ENCODE measurements at regions not wholly inside any gene's neighbourhood (a gene's known extent, or its start where the extent isn't known, plus 50 kb on each side); places are given as distances from the start of the nearest gene placed in this dataset.

DNA sequence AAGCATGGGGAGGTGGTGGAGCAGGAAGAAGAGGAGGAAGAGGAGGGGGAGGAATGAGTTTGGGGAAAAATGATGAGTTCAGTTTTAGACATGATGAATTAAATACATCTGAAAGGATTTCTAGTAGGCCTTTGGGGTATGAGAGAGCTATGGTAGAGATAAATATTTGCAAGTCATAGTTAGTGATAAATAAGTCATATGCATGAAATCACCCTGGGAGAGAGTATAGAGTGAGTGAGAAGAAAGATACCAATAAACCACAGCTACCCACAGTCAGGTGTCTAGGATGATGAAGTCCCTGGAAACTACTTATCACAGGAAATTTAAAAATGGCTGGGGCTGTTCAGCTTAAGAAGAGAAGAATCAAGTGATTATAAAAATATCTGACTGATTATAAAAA lies 240.5 kb downstream of the RDH14 start:
- TF ChIP-seq SUZ12 (IDR thresholded peaks at IDR 0.05) (no peak), ARNT (IDR thresholded peaks at IDR 0.05) (no peak), ZNF384 (IDR thresholded peaks at IDR 0.05) (no peak), LEF1 (IDR thresholded peaks at IDR 0.05; ENCODE audit: borderline replicate concordance) (no peak), FOXK2 (IDR thresholded peaks at IDR 0.05) (no peak), FOXA1 (IDR thresholded peaks at IDR 0.05) (no peak), TARDBP (IDR thresholded peaks at IDR 0.05) (no peak), SP1 (IDR thresholded peaks at IDR 0.05) (no peak), HDGF (IDR thresholded peaks at IDR 0.05; ENCODE audit: borderline replicate concordance) (no peak), CTBP1 (IDR thresholded peaks at IDR 0.05; ENCODE audit: borderline replicate concordance) (no peak), BHLHE40 (IDR thresholded peaks at IDR 0.05; ENCODE audit: borderline replicate concordance) (no peak), FOXM1 (IDR thresholded peaks at IDR 0.05; ENCODE audit: borderline replicate concordance) (no peak), ELF4 (IDR thresholded peaks at IDR 0.05) (no peak)
- TF ChIP-seq, protein P1, sequence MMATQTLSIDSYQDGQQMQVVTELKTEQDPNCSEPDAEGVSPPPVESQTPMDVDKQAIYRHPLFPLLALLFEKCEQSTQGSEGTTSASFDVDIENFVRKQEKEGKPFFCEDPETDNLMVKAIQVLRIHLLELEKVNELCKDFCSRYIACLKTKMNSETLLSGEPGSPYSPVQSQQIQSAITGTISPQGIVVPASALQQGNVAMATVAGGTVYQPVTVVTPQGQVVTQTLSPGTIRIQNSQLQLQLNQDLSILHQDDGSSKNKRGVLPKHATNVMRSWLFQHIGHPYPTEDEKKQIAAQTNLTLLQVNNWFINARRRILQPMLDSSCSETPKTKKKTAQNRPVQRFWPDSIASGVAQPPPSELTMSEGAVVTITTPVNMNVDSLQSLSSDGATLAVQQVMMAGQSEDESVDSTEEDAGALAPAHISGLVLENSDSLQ (IDR thresholded peaks at IDR 0.05) = no peak
